ENCODE measurements at regions not wholly inside any gene's neighbourhood (a gene's known extent, or its start where the extent isn't known, plus 50 kb on each side); places are given as distances from the start of the nearest gene placed in this dataset.
A peak's percentile ranks its signal among the peaks of the same experiment; 100 is the strongest.

DNA sequence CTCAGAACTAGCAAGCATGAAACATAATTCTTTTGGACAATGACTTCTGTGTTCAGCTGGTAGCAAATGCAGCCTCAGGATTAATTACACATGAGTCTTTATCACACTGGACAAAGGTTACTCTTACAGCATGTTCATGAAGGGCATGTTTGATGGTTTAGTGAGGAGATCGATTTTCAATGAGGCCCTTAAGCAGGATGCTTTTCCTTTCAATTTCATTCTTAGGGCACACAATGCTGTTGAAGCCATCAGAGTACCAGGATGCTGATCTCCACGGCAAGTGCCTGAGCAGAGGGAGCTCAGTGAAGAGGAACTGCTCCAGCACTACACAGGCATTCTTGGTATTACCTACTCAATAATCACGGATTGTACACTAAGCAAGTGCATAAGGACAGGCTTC is 542.0 kb downstream of the SNAPC1 start:
- peak; percentile 65 for DNase-seq

GRCh38 chr14:62307844-62308243 is 545.6 kb downstream of the SNAPC1 start:
- no peak for DNase-seq

- DNase-seq = no peak
These were observed 546.1 kb downstream of the SNAPC1 start for GRCh38 chr14:62308316-62308715.

GRCh38 chr14:62308891-62309290 is 546.7 kb downstream of the SNAPC1 start:
- no peak for DNase-seq

DNA sequence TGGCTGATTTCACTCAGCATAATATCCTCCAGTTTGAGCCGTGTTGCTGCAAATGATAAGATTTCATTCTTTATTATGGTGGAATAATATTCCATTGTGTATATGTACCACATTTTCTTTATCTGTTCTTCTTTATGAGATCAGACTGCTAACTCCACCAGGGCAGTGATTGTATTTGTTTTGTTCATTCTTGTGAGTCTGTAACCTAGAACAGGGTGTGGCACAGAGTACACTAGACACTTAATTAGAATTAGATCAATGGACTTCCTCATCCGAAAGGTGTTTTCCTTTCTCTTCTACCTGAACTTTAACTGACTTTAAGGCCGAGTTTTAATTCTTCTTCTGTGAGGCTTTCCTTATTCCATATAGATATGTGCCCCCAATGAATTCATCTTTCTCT is 551.0 kb downstream of the SNAPC1 start:
- DNase-seq = no peak

DNA sequence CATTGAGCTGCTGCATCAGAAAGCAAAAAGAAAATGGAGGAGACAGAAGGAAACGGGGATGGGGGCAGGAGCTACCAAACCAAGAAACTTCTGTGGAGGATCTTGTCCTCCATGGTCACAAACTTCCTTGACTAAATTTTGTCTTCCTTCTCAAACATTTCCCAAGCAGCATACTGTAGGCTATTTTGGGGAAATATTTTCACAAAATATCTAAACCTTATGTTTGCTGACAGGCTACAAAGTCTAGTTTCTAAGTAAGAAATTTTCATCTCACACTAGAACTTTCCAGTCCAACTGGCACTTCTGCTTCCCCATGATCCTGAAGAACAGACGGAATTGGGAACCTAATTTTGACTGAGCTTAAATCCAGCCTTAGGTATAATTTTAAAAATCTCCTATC is 552.0 kb downstream of the SNAPC1 start:
- DNase-seq = no peak

DNA sequence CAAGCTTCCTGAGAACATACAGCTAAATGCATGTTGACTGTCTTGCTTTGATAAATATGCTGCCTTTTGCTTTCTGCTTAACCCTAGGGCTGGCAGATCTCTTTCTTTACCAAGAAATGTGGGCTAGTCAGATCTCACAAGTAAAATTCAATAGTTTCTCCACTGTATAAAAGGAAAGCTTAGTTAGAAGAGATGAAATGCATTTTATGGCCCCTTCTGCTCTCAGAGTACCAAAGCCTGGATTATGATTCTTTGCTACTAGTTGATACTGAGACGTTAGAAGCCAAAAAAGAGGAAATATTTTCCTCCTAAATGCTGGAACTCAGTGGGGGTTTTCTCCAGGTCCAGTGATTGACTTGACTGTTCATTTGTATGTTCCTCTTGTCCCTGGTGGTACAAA is 552.7 kb downstream of the SNAPC1 start:
- no peak for DNase-seq

- no peak for DNase-seq
These were observed 553.4 kb downstream of the SNAPC1 start for GRCh38 chr14:62315631-62316030.

- no peak for DNase-seq
These were observed 560.0 kb downstream of the SNAPC1 start for GRCh38 chr14:62322216-62322615.

GRCh38 chr14:62329427-62329826 is 567.2 kb downstream of the SNAPC1 start:
- no peak for DNase-seq

DNA sequence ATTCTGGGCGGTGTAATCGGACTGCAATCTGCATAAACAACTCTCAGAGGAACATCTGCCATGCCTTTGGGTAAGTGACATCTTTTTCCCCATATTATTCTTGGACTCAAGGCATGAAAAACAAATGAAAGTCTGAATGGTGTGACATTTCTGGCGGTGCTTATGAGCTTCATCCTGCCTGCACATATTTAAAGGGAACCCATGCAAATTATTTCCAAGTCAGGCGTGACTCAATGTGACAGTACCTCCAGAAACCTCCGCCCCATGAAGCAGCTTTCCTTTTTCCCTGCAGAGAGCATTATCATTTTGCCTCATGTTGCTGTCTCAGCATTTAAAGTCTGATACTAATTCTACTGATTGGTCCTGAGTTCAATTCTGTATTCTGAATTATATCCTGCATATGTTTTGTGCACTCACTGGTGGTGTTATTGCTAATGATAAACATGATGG is 585.4 kb downstream of the SNAPC1 start:
- no peak for DNase-seq

DNA sequence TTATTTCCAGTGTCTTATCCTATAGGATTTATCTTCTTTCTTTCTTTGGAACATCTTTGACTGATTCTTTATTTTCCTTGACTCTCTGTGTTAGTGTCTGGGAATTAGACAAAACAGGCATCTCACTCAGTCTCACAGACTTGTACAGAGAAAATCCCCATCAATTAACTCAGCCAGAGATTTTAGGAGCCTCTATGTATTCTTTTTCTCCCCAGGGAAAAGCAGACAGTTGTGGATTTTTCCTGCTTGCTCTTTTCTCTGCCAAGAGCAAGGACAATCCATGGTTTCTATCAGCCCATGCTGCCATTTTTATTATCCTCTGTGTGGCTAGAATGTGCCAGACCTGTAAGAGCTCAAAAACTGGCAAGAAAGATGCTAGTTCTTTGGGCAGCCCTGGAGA is 595.1 kb downstream of the SNAPC1 start:
- no peak for DNase-seq

DNA sequence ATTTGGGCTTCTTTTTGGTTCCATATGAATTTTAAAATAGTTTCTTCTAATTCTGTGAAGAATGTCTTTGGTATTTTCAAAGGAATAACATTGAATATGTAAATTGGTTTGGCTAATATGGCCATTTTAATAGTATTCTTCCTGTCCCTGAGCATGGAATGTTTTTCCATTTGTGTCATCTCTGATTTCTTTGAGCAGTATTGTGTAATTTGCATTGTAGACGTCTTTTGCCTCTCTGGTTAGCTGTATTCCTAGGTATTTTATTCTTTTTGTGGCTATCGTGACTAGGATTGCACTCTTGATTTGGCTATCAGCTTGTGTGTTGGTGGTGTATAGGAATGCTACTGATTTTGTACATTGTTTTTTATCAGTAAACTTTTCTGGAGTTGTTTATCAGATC is 601.9 kb downstream of the SNAPC1 start:
- no peak for DNase-seq

DNA sequence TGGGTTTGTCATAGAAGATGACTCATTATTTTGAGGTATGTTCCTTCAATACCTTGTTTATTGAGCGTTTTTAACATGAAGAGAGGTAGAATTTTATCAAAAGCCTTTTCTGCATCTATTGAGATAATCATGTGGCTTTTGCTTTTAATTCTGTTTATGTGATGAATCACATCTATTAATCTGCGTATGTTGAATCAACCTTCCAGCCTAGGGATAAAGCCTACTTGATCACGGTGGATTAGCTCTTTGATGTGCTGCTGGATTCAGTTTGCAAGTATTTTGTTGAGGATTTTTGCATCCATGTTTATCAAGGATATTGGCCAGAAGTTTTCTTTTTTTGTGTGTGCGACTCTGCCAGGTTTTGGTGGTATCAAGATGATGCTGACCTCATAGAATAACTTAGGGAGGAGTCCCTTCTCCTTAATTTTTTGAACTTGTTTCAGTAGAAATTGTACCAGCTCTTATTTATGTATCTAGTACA is 602.6 kb downstream of the SNAPC1 start:
- DNase-seq = no peak

GRCh38 chr14:62369919-62370560 is 607.8 kb downstream of the SNAPC1 start:
- no peak for DNase-seq

DNA sequence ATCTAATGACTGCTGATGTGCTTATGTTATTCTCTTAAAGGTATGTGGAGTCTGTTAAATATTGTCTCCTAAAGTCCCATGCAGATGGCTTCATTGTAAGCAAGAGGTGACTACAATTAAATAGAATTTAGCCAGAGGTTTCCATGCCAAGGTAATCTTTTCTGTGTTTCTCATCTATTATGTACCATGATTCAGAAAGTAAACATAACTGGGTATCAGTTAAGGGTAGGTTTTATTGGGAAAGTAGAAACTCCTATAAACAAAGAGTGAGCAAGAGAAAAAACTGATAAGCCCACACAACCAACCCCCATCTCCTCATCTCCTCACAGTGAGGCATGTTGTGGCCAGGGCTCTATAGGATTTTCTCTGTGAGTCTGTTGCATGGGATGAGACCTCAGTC is 611.7 kb downstream of the SNAPC1 start:
- no peak for DNase-seq

GRCh38 chr14:62378057-62378456 is 615.8 kb downstream of the SNAPC1 start:
- DNase-seq = no peak

DNA sequence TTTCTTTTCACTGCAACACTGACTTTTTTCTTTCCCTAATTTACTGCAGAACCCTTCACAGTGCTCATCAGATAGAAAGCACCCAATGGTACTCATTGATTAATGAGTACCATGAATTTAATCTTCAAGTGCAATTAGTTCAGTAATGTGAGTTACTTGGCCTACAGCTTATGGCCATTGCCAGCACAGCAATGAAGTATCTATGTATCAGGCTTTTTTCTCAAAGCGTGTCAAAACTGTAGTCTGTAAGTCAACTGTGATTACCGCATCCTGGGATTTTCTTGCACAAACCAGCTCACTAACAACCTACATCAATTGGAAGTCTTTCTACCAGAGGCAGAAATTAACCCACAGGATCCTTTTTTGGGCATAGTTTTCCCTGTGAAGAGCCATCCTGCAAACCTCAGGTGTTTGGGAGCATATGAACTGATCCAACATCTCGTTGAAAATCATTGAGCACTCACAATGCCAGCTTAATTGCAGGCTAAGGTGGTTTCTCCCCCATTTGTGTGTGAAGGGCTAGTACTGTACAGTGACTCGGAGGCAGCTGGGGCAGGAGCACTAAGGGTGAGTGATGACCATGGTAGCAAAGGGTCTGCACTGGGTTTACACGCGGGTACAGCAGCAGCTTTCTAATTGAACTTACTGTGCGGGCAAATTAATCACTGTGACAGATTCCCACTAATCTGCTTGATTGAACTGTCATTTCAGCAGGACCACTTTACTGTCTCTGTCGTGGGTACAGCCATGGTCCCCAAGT is 619.3 kb downstream of the SNAPC1 start:
- DNase-seq = no peak

GRCh38 chr14:62409169-62409568 is 636.1 kb downstream of the KCNH5 start:
- DNase-seq = no peak

GRCh38 chr14:62409626-62410300 is 635.5 kb downstream of the KCNH5 start:
- DNase-seq = no peak

DNA sequence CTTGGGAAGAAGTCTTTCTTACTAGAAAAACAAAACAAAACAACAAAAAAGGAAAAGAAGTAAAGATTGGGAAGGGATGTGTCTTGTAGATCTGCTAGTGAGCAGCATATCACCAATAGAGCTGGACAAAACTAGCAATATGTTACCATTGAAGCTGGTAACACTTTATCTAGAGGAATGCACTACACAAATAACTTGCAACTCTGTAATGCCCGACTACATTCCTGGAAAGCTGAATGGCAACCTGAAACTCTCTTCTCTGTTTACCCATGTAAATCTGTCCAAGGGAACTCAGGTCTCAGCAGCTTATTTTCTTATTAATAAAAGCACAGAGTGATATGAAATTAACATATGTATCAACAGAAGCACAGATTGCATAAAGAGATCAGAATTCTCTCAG is 624.4 kb downstream of the KCNH5 start:
- no peak for DNase-seq

- no peak for DNase-seq
These were observed 616.6 kb downstream of the KCNH5 start for GRCh38 chr14:62428429-62429203.

DNA sequence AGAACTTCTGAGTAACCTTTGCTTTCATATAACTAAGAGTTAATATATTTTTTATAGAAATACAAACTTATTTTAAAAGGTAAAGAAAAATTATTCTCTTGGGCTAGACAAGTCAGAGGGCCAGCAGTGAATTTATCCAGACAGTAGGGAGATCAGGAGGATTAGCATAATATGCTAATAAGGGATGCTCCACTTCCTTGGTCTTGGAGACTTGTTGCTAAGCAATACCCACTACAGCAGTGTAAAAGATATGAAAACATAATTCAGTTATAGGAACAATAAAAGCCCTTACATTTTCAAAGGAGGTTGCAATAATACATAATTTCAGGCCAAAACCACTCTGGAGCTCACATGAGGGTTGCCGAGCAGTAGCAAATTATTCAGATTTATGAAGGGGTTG is 615.6 kb downstream of the KCNH5 start:
- no peak for DNase-seq

Data from NCI-H146 (cell line).